CD4-positive, alpha-beta T cell treated with Interleukin-6 for 4 hours (primary cell): ENCODE measurements at regions not wholly inside any gene's neighbourhood (a gene's known extent, or its start where the extent isn't known, plus 50 kb on each side); places are given as distances from the start of the nearest gene placed in this dataset.

Source experiments
- DNase-seq: peaks from one replicate; pipeline ENCODE4 v3.0.0-alpha.2; 2020; ENCODE audit warnings: mixed read lengths

- no peak for DNase-seq
These were observed 1074.2 kb upstream of the ZEB2 start for GRCh38 chr2:145593991-145594614.

- no peak for DNase-seq
These were observed 1073.4 kb upstream of the ZEB2 start for GRCh38 chr2:145593280-145593679.

GRCh38 chr2:145592361-145592760, 1072.4 kb upstream of the ZEB2 start:
- DNase-seq, result no peak

GRCh38 chr2:145591109-145591809, 1071.3 kb upstream of the ZEB2 start:
- no peak for DNase-seq

GRCh38 chr2:145587922-145588321, 1068.0 kb upstream of the ZEB2 start:
- DNase-seq, result no peak

GRCh38 chr2:145584353-145584752, 1064.4 kb upstream of the ZEB2 start:
- DNase-seq, result no peak

- DNase-seq, result no peak
These were observed 1053.7 kb upstream of the ZEB2 start for GRCh38 chr2:145573608-145574007.

GRCh38 chr2:145572238-145572637, 1052.3 kb upstream of the ZEB2 start:
- no peak for DNase-seq

GRCh38 chr2:145569108-145569507, 1049.2 kb upstream of the ZEB2 start:
- no peak for DNase-seq

- DNase-seq, result no peak
These were observed 1044.1 kb upstream of the ZEB2 start for GRCh38 chr2:145563741-145564615.

GRCh38 chr2:145561152-145561551, 1041.2 kb upstream of the ZEB2 start:
- no peak for DNase-seq

GRCh38 chr2:145558617-145559350, 1038.9 kb upstream of the ZEB2 start:
- DNase-seq, result no peak

GRCh38 chr2:145555360-145555759, 1035.4 kb upstream of the ZEB2 start:
- DNase-seq, result no peak

- DNase-seq, result no peak
These were observed 1031.8 kb upstream of the ZEB2 start for GRCh38 chr2:145551686-145552085.

- no peak for DNase-seq
These were observed 1028.6 kb upstream of the ZEB2 start for GRCh38 chr2:145548479-145548878.

GRCh38 chr2:145547620-145548019, 1027.7 kb upstream of the ZEB2 start:
- DNase-seq, result no peak

GRCh38 chr2:145546091-145546490, 1026.2 kb upstream of the ZEB2 start:
- DNase-seq, result no peak

- no peak for DNase-seq
These were observed 1023.9 kb upstream of the ZEB2 start for GRCh38 chr2:145543856-145544255.

GRCh38 chr2:145543155-145543554, 1023.2 kb upstream of the ZEB2 start:
- DNase-seq, result no peak

GRCh38 chr2:145541028-145541427, 1021.1 kb upstream of the ZEB2 start:
- DNase-seq, result no peak

- DNase-seq, result no peak
These were observed 1018.9 kb upstream of the ZEB2 start for GRCh38 chr2:145538661-145539350.

- DNase-seq, result no peak
These were observed 1010.7 kb upstream of the ZEB2 start for GRCh38 chr2:145530653-145531052.
